H1 (cell line): ENCODE measurements at regions not wholly inside any gene's neighbourhood (a gene's known extent, or its start where the extent isn't known, plus 50 kb on each side); places are given as distances from the start of the nearest gene placed in this dataset.

Experiments used
- CBX8 ChIP-seq: fragments of 300-800, 300-1000 bp; sonication (generic); IDR thresholded peaks from 2 replicates; pipeline ENCODE4 v1.7.1; 2016; ENCODE audit warnings: low read depth, low read length, borderline replicate concordance
- CREB1 ChIP-seq: IDR thresholded peaks from 2 replicates; pipeline ENCODE4 v1.6.1; 2012; ENCODE audit warnings: inconsistent platforms
- EP300 ChIP-seq, 2 experiments: IDR thresholded peaks; 1 replicate in 1 of 2; 2 replicates in 1 of 2; pipeline ENCODE4 v1.6.1; 2011 to 2012; ENCODE audit warnings: low read depth in 2 of 2, low read length in 2 of 2, mild to moderate bottlenecking in 2 of 2, borderline replicate concordance in 1 of 2, inconsistent platforms in 1 of 2, moderate library complexity in 1 of 2
- HDAC6 ChIP-seq: IDR thresholded peaks from one replicate; pipeline ENCODE4 v1.7.1; 2012; ENCODE audit warnings: low read depth, mild to moderate bottlenecking, inconsistent platforms, low read length, moderate library complexity
- POLR2AphosphoS5 ChIP-seq: IDR thresholded peaks from 2 replicates; pipeline ENCODE4 v1.6.1; 2011; ENCODE audit warnings: low read depth, low read length
- TAF1 ChIP-seq: IDR thresholded peaks from 2 replicates; pipeline ENCODE4 v1.6.1; 2011; ENCODE audit warnings: mild to moderate bottlenecking, low read depth, low read length

GRCh38 chr2:145090841-145091761 is 571.2 kb upstream of the ZEB2 start (continued):
- TF ChIP-seq POLR2AphosphoS5: no peak
- no peak for TF ChIP-seq TAF1
- TF ChIP-seq CBX8: no peak
- TF ChIP-seq EP300 (IDR thresholded peaks at IDR 0.05; ENCODE audit: borderline replicate concordance in 1 of 2, low read depth in 2 of 2, low read length in 2 of 2): no peak
- TF ChIP-seq HDAC6: no peak
- no peak for TF ChIP-seq CREB1
